GM23338 (cell line): ENCODE measurements at regions not wholly inside any gene's neighbourhood (a gene's known extent, or its start where the extent isn't known, plus 50 kb on each side); places are given as distances from the start of the nearest gene placed in this dataset.

Source experiments
- ATAC-seq: fragments of 200-7000 bp; cut with Tn5 transposase; 3 replicates; pipeline ENCODE4 v1.9.1; 2020
- DNase-seq: peaks from one replicate; pipeline ENCODE4 v3.0.0-alpha.2; 2015; ENCODE audit warnings: low spot score
- H2AFZ ChIP-seq: fragments of 200-600 bp; sonication (generic); 2 replicates; pipeline ENCODE4 v1.8.0; 2016; ENCODE audit warnings: antibody characterized with exemption, mild to moderate bottlenecking, moderate library complexity
- H3F3A ChIP-seq: fragments of 200-600 bp; sonication (generic); replicated peaks from 2 replicates; pipeline ENCODE4 v1.8.0; 2017; ENCODE audit warnings: antibody characterized with exemption, mixed run types, low read depth
- H3K27ac ChIP-seq: fragments of 200-600 bp; sonication (generic); 2 replicates; pipeline ENCODE4 v1.6.1; 2016; ENCODE audit warnings: low read depth
- H3K27me3 ChIP-seq: fragments of 200-600 bp; sonication (generic); 2 replicates; pipeline ENCODE4 v1.8.0; 2016; ENCODE audit warnings: mild to moderate bottlenecking, mixed run types, moderate library complexity; ENCODE audit not compliant: insufficient read depth
- H3K36me3 ChIP-seq: fragments of 200-600 bp; sonication (generic); 2 replicates; pipeline ENCODE4 v1.8.0; 2016; ENCODE audit warnings: mild to moderate bottlenecking; ENCODE audit not compliant: insufficient read depth
- H3K4me1 ChIP-seq: fragments of 200-600 bp; sonication (generic); 2 replicates; pipeline ENCODE4 v1.8.0; 2016; ENCODE audit warnings: mild to moderate bottlenecking, moderate library complexity; ENCODE audit not compliant: insufficient read depth
- H3K4me2 ChIP-seq: fragments of 200-600 bp; sonication (generic); 2 replicates; pipeline ENCODE4 v1.7.1; 2017; ENCODE audit warnings: mixed run types
- H3K4me3 ChIP-seq: fragments of 200-600 bp; sonication (generic); 2 replicates; pipeline ENCODE4 v1.6.1; 2016; ENCODE audit warnings: mixed run types
- H3K79me2 ChIP-seq: fragments of 200-600 bp; sonication (generic); replicated peaks from 2 replicates; pipeline ENCODE4 v1.8.0; 2017; ENCODE audit warnings: mild to moderate bottlenecking; ENCODE audit not compliant: insufficient read depth
- H3K9me2 ChIP-seq: fragments of 200-600 bp; sonication (generic); 2 replicates; pipeline ENCODE4 v1.8.0; 2017; ENCODE audit not compliant: insufficient read depth
- H4K20me1 ChIP-seq: fragments of 200-600 bp; sonication (generic); replicated peaks from 2 replicates; pipeline ENCODE4 v1.8.0; 2017; ENCODE audit warnings: mild to moderate bottlenecking; ENCODE audit not compliant: insufficient read depth
- H3K27ac Mint-ChIP-seq: 2 replicates; pipeline ENCODE4 v1.8.0; 2020; ENCODE audit warnings: inconsistent platforms, mild to moderate bottlenecking, moderate library complexity, mixed read lengths
- H3K27me3 Mint-ChIP-seq: 3 replicates; pipeline ENCODE4 v1.8.0; 2022; ENCODE audit warnings: low read depth, mild to moderate bottlenecking, moderate library complexity, mixed read lengths, inconsistent platforms; ENCODE audit not compliant: insufficient read depth, poor library complexity
- H3K36me3 Mint-ChIP-seq: 3 replicates; pipeline ENCODE4 v1.8.0; 2021; ENCODE audit warnings: low read depth, mild to moderate bottlenecking, inconsistent platforms, moderate library complexity, mixed read lengths
- H3K4me1 Mint-ChIP-seq: 3 replicates; pipeline ENCODE4 v1.8.0; 2020; ENCODE audit warnings: mild to moderate bottlenecking, inconsistent platforms, mixed read lengths
- H3K4me3 Mint-ChIP-seq: 3 replicates; pipeline ENCODE4 v1.8.0; 2021; ENCODE audit warnings: moderate library complexity, mild to moderate bottlenecking, inconsistent platforms, mixed read lengths
- H3K9me3 Mint-ChIP-seq: 3 replicates; pipeline ENCODE4 v1.8.0; 2020; ENCODE audit warnings: moderate library complexity, mild to moderate bottlenecking, inconsistent platforms, mixed read lengths
- CREB1 ChIP-seq: fragments of 250-450 bp; sonication (Bioruptor Pico); IDR thresholded peaks from 2 replicates; pipeline ENCODE4 v1.5.0; 2020; ENCODE audit warnings: low read depth, mild to moderate bottlenecking, moderate library complexity
- CTCF ChIP-seq, 2 experiments: fragments of 200-600 bp in 1 of 2; sonication (generic) in 1 of 2; conservative IDR thresholded peaks; 2 replicates each; pipeline versions ENCODE4 v1.5.1 to v1.6.1; 2016 to 2017; ENCODE audit warnings: antibody characterized with exemption in 2 of 2, low read depth in 2 of 2, mild to moderate bottlenecking in 2 of 2, moderate library complexity in 1 of 2
- EZH2 ChIP-seq: fragments of 200-600 bp; sonication (generic); IDR thresholded peaks from one replicate; pipeline ENCODE4 v1.8.0; 2017; ENCODE audit warnings: antibody characterized with exemption, mild to moderate bottlenecking, low read depth; ENCODE audit not compliant: unreplicated experiment
- EZH2phosphoT487 ChIP-seq: fragments of 200-600 bp; sonication (generic); IDR thresholded peaks from one replicate; pipeline ENCODE4 v1.8.1; 2018; ENCODE audit warnings: antibody characterized with exemption; ENCODE audit not compliant: unreplicated experiment
- JUNB ChIP-seq: IDR thresholded peaks from one replicate; pipeline ENCODE4 v1.6.1; 2016; ENCODE audit warnings: antibody characterized with exemption; ENCODE audit not compliant: unreplicated experiment
- NANOG ChIP-seq: IDR thresholded peaks from 2 replicates; pipeline ENCODE4 v1.6.1; 2016; ENCODE audit warnings: antibody characterized with exemption, borderline replicate concordance
- POLR2AphosphoS5 ChIP-seq: IDR thresholded peaks from 2 replicates; pipeline ENCODE4 v1.6.1; 2016; ENCODE audit warnings: antibody characterized with exemption, low read depth
- STAT1 ChIP-seq: IDR thresholded peaks from one replicate; pipeline ENCODE4 v1.6.1; 2016; ENCODE audit warnings: antibody characterized with exemption; ENCODE audit not compliant: unreplicated experiment
- ZNF331 ChIP-seq: fragments of 250-450 bp; sonication (Bioruptor Pico); IDR thresholded peaks from 2 replicates; pipeline ENCODE4 v1.5.0; 2020; ENCODE audit warnings: low read depth, mild to moderate bottlenecking, moderate library complexity
- ZNF462 ChIP-seq: fragments of 250-450 bp; sonication (Bioruptor Pico); IDR thresholded peaks from 2 replicates; pipeline ENCODE4 v1.5.0; 2020; ENCODE audit warnings: mild to moderate bottlenecking, moderate library complexity
- TF ChIP-seq, protein P1 (sequence below): IDR thresholded peaks from 2 replicates; pipeline ENCODE4 v1.6.1; 2016; ENCODE audit warnings: antibody characterized with exemption
- TF ChIP-seq, protein P2 (sequence below): IDR thresholded peaks from one replicate; pipeline ENCODE4 v1.6.1; 2018; ENCODE audit warnings: antibody characterized with exemption; ENCODE audit not compliant: unreplicated experiment

- TF ChIP-seq, protein P1, sequence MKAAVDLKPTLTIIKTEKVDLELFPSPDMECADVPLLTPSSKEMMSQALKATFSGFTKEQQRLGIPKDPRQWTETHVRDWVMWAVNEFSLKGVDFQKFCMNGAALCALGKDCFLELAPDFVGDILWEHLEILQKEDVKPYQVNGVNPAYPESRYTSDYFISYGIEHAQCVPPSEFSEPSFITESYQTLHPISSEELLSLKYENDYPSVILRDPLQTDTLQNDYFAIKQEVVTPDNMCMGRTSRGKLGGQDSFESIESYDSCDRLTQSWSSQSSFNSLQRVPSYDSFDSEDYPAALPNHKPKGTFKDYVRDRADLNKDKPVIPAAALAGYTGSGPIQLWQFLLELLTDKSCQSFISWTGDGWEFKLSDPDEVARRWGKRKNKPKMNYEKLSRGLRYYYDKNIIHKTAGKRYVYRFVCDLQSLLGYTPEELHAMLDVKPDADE, result no peak
- TF ChIP-seq CREB1 (no peak), CTCF (conservative IDR thresholded peaks at IDR 0.05; ENCODE audit: low read depth in 2 of 2) (no peak), EZH2 (no peak), POLR2AphosphoS5 (no peak), EZH2phosphoT487 (no peak), ZNF331 (CRISPR knock-in tag) (no peak)
- TF ChIP-seq, protein P2, sequence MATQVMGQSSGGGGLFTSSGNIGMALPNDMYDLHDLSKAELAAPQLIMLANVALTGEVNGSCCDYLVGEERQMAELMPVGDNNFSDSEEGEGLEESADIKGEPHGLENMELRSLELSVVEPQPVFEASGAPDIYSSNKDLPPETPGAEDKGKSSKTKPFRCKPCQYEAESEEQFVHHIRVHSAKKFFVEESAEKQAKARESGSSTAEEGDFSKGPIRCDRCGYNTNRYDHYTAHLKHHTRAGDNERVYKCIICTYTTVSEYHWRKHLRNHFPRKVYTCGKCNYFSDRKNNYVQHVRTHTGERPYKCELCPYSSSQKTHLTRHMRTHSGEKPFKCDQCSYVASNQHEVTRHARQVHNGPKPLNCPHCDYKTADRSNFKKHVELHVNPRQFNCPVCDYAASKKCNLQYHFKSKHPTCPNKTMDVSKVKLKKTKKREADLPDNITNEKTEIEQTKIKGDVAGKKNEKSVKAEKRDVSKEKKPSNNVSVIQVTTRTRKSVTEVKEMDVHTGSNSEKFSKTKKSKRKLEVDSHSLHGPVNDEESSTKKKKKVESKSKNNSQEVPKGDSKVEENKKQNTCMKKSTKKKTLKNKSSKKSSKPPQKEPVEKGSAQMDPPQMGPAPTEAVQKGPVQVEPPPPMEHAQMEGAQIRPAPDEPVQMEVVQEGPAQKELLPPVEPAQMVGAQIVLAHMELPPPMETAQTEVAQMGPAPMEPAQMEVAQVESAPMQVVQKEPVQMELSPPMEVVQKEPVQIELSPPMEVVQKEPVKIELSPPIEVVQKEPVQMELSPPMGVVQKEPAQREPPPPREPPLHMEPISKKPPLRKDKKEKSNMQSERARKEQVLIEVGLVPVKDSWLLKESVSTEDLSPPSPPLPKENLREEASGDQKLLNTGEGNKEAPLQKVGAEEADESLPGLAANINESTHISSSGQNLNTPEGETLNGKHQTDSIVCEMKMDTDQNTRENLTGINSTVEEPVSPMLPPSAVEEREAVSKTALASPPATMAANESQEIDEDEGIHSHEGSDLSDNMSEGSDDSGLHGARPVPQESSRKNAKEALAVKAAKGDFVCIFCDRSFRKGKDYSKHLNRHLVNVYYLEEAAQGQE, result no peak
Measured at GRCh38 chr14:98408713-98409112, 863.3 kb downstream of the BCL11B start (continued).

DNA sequence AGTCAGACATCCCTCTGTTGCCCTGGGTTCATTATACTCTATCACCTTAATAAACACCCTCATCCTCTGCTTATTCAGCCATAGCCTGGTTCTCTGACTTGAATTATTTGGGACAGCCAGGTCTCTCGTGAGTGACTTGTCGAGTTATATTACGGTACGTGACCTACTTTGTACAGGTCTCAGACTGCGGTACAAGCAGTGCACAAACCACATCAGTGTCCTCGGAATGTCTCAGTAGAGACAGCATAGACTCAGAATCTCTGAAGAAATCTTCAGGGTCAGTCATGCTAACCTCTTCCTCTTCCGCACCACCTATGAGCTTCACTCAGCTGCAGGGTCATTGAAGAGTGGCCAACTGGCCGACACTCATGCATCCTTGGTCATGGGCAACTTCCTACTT lies 860.8 kb downstream of the BCL11B start:
- ATAC-seq (no peak), DNase-seq (no peak)
- no peak overlapping the region for H3K27ac Mint-ChIP-seq
- no peak overlapping the region for H3K4me3 Mint-ChIP-seq
- Histone ChIP-seq H3K27ac (no peak overlapping the region), H3K9me2 (no peaks in the 10 kb centered on the region), H3K27me3 (no peaks in the 10 kb centered on the region), H2AFZ (no peak overlapping the region), H3K36me3 (no peaks in the 10 kb centered on the region; the same call in 1 of the 2 replicates), H3K4me3 (no peak overlapping the region), H3K79me2 (no peaks in the 10 kb centered on the region), H3K4me2 (no peak overlapping the region), H3F3A (no peaks in the 10 kb centered on the region), H4K20me1 (no peaks in the 10 kb centered on the region), H3K4me1 (no peaks in the 10 kb centered on the region)
- H3K27me3 Mint-ChIP-seq, result no peaks in the 10 kb centered on the region
- no peaks in the 10 kb centered on the region for H3K9me3 Mint-ChIP-seq
- H3K4me1 Mint-ChIP-seq, result no peaks in the 10 kb centered on the region
- no peaks in the 10 kb centered on the region for H3K36me3 Mint-ChIP-seq
- no peak for TF ChIP-seq JUNB
- TF ChIP-seq ZNF331 (CRISPR knock-in tag), result no peak
- no peak for TF ChIP-seq ZNF462 (CRISPR knock-in tag)
- TF ChIP-seq NANOG, result no peak
- TF ChIP-seq STAT1, result no peak
